ENCODE measurements at regions not wholly inside any gene's neighbourhood (a gene's known extent, or its start where the extent isn't known, plus 50 kb on each side); places are given as distances from the start of the nearest gene placed in this dataset.

GRCh38 chr3:34235096-34235495 is 436.7 kb downstream of the PDCD6IP start:
- ChIA-PET CTCF (no interaction called here), POLR2A (no interaction called here)
- ATAC-seq (ENCODE audit: low read depth), result no peak
- Mint-ChIP-seq H3K9me3 (no peaks in the 10 kb centered on the region), H3K4me1 (no peaks in the 10 kb centered on the region), H3K27ac (no peak overlapping the region), H3K36me3 (ENCODE audit: low read depth) (no peaks in the 10 kb centered on the region), H3K4me3 (no peak overlapping the region), H3K27me3 (no peaks in the 10 kb centered on the region)
- no peak for DNase-seq
- intact Hi-C loops (cut with micrococcal nuclease), result no loop called here
- no peak for TF ChIP-seq CTCF (IDR thresholded peaks at IDR 0.05)

GRCh38 chr3:34237946-34238345 is 439.5 kb downstream of the PDCD6IP start:
- Mint-ChIP-seq H3K4me1 (no peaks in the 10 kb centered on the region), H3K27me3 (no peaks in the 10 kb centered on the region), H3K36me3 (ENCODE audit: low read depth) (no peaks in the 10 kb centered on the region), H3K9me3 (no peaks in the 10 kb centered on the region), H3K27ac (no peak overlapping the region), H3K4me3 (no peak overlapping the region)
- CTCF ChIA-PET, result no interaction called here
- no peak for TF ChIP-seq CTCF (IDR thresholded peaks at IDR 0.05)
- POLR2A ChIA-PET, result no interaction called here
- no peak for DNase-seq
- intact Hi-C loops (cut with micrococcal nuclease), result no loop called here
- ATAC-seq (ENCODE audit: low read depth), result no peak

- intact Hi-C loops (cut with micrococcal nuclease), result no loop called here
- Mint-ChIP-seq H3K27ac (no peak overlapping the region), H3K9me3 (no peaks in the 10 kb centered on the region), H3K36me3 (ENCODE audit: low read depth) (no peaks in the 10 kb centered on the region), H3K4me1 (no peaks in the 10 kb centered on the region), H3K4me3 (no peak overlapping the region), H3K27me3 (no peaks in the 10 kb centered on the region)
- DNase-seq, result no peak
- TF ChIP-seq CTCF (IDR thresholded peaks at IDR 0.05), result no peak
- POLR2A ChIA-PET, result no interaction called here
- CTCF ChIA-PET, result no interaction called here
- ATAC-seq (ENCODE audit: low read depth), result no peak
Measured at GRCh38 chr3:34238407-34238806, 440.0 kb downstream of the PDCD6IP start.

GRCh38 chr3:34239287-34239686 is 440.9 kb downstream of the PDCD6IP start:
- POLR2A ChIA-PET, result no interaction called here
- no peaks in the 10 kb centered on the region for H3K36me3 Mint-ChIP-seq (ENCODE audit: low read depth)
- CTCF ChIA-PET, result no interaction called here
- TF ChIP-seq CTCF (IDR thresholded peaks at IDR 0.05), result no peak
- intact Hi-C loops (cut with micrococcal nuclease), result no loop called here
- ATAC-seq (ENCODE audit: low read depth) (no peak), DNase-seq (no peak)
- H3K4me1 Mint-ChIP-seq, result no peaks in the 10 kb centered on the region
- no peaks in the 10 kb centered on the region for H3K27me3 Mint-ChIP-seq
- H3K9me3 Mint-ChIP-seq, result no peaks in the 10 kb centered on the region
- no peak overlapping the region for H3K27ac Mint-ChIP-seq
- no peak overlapping the region for H3K4me3 Mint-ChIP-seq

- ChIA-PET CTCF (no interaction called here), POLR2A (no interaction called here)
- TF ChIP-seq CTCF (IDR thresholded peaks at IDR 0.05), result no peak
- no peak for DNase-seq
- Mint-ChIP-seq H3K4me1 (no peaks in the 10 kb centered on the region), H3K4me3 (no peak overlapping the region), H3K36me3 (ENCODE audit: low read depth) (no peaks in the 10 kb centered on the region), H3K27ac (no peak overlapping the region), H3K27me3 (no peaks in the 10 kb centered on the region), H3K9me3 (no peaks in the 10 kb centered on the region)
- no peak for ATAC-seq (ENCODE audit: low read depth)
- intact Hi-C loops (cut with micrococcal nuclease), result no loop called here
Measured at GRCh38 chr3:34239875-34240274, 441.4 kb downstream of the PDCD6IP start.

Measured in activated B cell treated with CpG ODN at 0.5 μM for 24 hours (primary cell).